ENCODE measurements at regions not wholly inside any gene's neighbourhood (a gene's known extent, or its start where the extent isn't known, plus 50 kb on each side); places are given as distances from the start of the nearest gene placed in this dataset.

DNA sequence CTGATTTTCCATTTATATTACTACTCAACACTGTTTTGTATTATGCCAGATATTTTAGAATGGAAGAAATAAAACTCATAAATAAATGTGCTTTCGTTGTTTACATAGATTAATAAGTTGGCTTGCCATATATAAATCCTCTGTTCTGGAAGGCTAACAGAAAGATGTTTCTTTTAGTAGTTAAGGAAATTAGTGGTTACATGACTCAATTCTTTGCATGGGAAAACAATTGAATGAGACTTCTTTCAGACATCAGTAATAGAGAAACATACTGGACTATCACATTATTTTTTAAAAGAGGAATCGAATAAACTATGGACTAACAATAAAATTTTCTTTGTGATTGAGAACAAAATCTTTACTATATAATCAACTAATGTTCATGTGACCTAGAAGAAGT, 336.5 kb downstream of the KCNS3 start:
- TF ChIP-seq, protein P1, sequence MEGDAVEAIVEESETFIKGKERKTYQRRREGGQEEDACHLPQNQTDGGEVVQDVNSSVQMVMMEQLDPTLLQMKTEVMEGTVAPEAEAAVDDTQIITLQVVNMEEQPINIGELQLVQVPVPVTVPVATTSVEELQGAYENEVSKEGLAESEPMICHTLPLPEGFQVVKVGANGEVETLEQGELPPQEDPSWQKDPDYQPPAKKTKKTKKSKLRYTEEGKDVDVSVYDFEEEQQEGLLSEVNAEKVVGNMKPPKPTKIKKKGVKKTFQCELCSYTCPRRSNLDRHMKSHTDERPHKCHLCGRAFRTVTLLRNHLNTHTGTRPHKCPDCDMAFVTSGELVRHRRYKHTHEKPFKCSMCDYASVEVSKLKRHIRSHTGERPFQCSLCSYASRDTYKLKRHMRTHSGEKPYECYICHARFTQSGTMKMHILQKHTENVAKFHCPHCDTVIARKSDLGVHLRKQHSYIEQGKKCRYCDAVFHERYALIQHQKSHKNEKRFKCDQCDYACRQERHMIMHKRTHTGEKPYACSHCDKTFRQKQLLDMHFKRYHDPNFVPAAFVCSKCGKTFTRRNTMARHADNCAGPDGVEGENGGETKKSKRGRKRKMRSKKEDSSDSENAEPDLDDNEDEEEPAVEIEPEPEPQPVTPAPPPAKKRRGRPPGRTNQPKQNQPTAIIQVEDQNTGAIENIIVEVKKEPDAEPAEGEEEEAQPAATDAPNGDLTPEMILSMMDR (IDR thresholded peaks at IDR 0.05; ENCODE audit: low read length): no peak
- TF ChIP-seq EZH2 (IDR thresholded peaks at IDR 0.05; ENCODE audit: borderline replicate concordance, low read length): no peak
- no peak overlapping the region for H3K27ac ChIP-seq (ENCODE audit: low read depth, low read length, poor library complexity, severe bottlenecking)
- H3K9me3 ChIP-seq (ENCODE audit: low read length): no peaks in the 10 kb centered on the region
- no peak overlapping the region for H2AFZ ChIP-seq (ENCODE audit: low read length)
- H3K4me3 ChIP-seq (ENCODE audit: low read depth, low read length, poor library complexity, severe bottlenecking): no peak overlapping the region
- no peaks in the 10 kb centered on the region for H4K20me1 ChIP-seq (ENCODE audit: insufficient read depth, low read length)
- H3K36me3 ChIP-seq (ENCODE audit: insufficient read depth, low read length): no peaks in the 10 kb centered on the region
- H3K9me2 ChIP-seq (ENCODE audit: low read depth, low read length): no peaks in the 10 kb centered on the region
- H3K9ac ChIP-seq (ENCODE audit: low read length): no peak overlapping the region
- no peaks in the 10 kb centered on the region; the same call in 1 of the 2 replicates for H3K27me3 ChIP-seq (ENCODE audit: insufficient read depth, low read length)
- no peaks in the 10 kb centered on the region for H3F3A ChIP-seq (ENCODE audit: insufficient read depth, low read length)
- no peaks in the 10 kb centered on the region for H3K79me2 ChIP-seq (ENCODE audit: insufficient read depth, low read length)
- H3K4me2 ChIP-seq (ENCODE audit: low read length): no peak overlapping the region
- no peaks in the 10 kb centered on the region for H3K4me1 ChIP-seq (ENCODE audit: insufficient read depth, low read length, severe bottlenecking)

DNA sequence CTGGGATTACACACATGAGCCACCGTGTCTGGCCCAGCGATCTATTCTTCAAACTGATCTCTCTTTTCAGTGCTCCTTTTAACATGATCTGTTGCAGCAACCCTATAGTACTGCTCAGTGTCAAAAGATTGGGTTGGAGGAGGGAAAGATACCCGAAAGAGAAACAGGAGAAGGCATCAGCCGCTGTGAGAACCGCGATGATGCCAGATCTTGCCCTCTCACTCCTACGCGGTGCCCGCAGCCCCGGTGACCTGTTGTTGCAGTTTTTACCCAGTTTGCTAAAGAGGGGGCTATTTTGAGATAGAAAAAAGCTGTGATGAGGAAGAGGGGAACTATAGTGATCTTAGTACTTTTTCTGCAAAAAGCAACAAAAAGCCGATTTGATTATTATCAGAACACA, 335.5 kb downstream of the KCNS3 start:
- H3K36me3 ChIP-seq (ENCODE audit: insufficient read depth, low read length): no peaks in the 10 kb centered on the region
- no peak overlapping the region for H3K9ac ChIP-seq (ENCODE audit: low read length)
- H3K9me3 ChIP-seq (ENCODE audit: low read length): no peaks in the 10 kb centered on the region
- no peaks in the 10 kb centered on the region for H3K4me1 ChIP-seq (ENCODE audit: insufficient read depth, low read length, severe bottlenecking)
- no peak overlapping the region for H3K4me2 ChIP-seq (ENCODE audit: low read length)
- no peaks in the 10 kb centered on the region for H3K79me2 ChIP-seq (ENCODE audit: insufficient read depth, low read length)
- H4K20me1 ChIP-seq (ENCODE audit: insufficient read depth, low read length): no peaks in the 10 kb centered on the region
- H3K9me2 ChIP-seq (ENCODE audit: low read depth, low read length): no peaks in the 10 kb centered on the region
- H3K4me3 ChIP-seq (ENCODE audit: low read depth, low read length, poor library complexity, severe bottlenecking): no peak overlapping the region
- H2AFZ ChIP-seq (ENCODE audit: low read length): no peak overlapping the region
- H3K27ac ChIP-seq (ENCODE audit: low read depth, low read length, poor library complexity, severe bottlenecking): no peak overlapping the region
- H3K27me3 ChIP-seq (ENCODE audit: insufficient read depth, low read length): no peaks in the 10 kb centered on the region; the same call in 1 of the 2 replicates
- TF ChIP-seq, protein P1 (IDR thresholded peaks at IDR 0.05; ENCODE audit: low read length): no peak
- TF ChIP-seq EZH2 (IDR thresholded peaks at IDR 0.05; ENCODE audit: borderline replicate concordance, low read length): no peak
- no peaks in the 10 kb centered on the region for H3F3A ChIP-seq (ENCODE audit: insufficient read depth, low read length)

DNA sequence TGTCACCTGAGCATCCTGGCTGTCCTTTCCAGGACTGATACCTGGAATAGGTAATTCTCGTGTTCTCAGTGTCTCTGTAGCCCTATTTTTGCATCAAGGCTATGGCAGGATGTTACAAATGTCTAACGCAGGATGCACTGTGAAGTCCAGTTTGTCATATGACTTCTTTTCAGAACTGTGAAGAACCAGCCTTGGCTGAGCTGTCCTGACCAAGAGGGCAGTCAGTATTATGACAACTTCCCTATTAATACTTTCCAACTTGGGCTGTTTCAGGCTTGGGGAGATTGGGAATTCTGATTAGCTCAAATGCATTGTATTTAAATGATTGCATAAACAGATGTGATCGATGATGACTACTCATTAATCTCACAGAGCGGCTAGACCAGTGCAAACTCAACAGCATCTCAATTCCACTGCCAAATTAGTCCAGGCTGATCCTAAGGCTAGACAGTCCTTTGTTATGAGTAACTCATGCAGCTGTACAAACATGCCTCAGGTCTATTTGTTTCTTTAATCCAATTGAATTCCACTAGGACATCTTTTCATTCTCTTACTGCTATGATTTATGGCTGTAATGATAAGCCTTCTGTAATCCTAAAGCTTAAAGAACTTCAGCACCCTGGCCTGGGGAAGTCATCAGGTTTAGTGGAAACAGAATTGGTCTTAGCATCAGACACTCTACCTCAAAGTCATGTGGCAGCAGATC, 331.6 kb downstream of the KCNS3 start:
- no peaks in the 10 kb centered on the region for H4K20me1 ChIP-seq (ENCODE audit: insufficient read depth, low read length)
- no peaks in the 10 kb centered on the region for H3F3A ChIP-seq (ENCODE audit: insufficient read depth, low read length)
- H3K27ac ChIP-seq (ENCODE audit: low read depth, low read length, poor library complexity, severe bottlenecking): no peak overlapping the region
- no peaks in the 10 kb centered on the region for H3K36me3 ChIP-seq (ENCODE audit: insufficient read depth, low read length)
- no peak overlapping the region for H2AFZ ChIP-seq (ENCODE audit: low read length)
- no peaks in the 10 kb centered on the region for H3K79me2 ChIP-seq (ENCODE audit: insufficient read depth, low read length)
- H3K4me3 ChIP-seq (ENCODE audit: low read depth, low read length, poor library complexity, severe bottlenecking): no peak overlapping the region
- no peak overlapping the region for H3K4me2 ChIP-seq (ENCODE audit: low read length)
- H3K9ac ChIP-seq (ENCODE audit: low read length): no peak overlapping the region
- H3K4me1 ChIP-seq (ENCODE audit: insufficient read depth, low read length, severe bottlenecking): no peaks in the 10 kb centered on the region
- H3K27me3 ChIP-seq (ENCODE audit: insufficient read depth, low read length): no peaks in the 10 kb centered on the region; the same call in 1 of the 2 replicates
- no peak for TF ChIP-seq EZH2 (IDR thresholded peaks at IDR 0.05; ENCODE audit: borderline replicate concordance, low read length)
- TF ChIP-seq, protein P1 (IDR thresholded peaks at IDR 0.05; ENCODE audit: low read length): no peak
- H3K9me2 ChIP-seq (ENCODE audit: low read depth, low read length): no peaks in the 10 kb centered on the region
- H3K9me3 ChIP-seq (ENCODE audit: low read length): no peaks in the 10 kb centered on the region
